Fibroblast of upper back skin (primary cell): ENCODE measurements at regions not wholly inside any gene's neighbourhood (a gene's known extent, or its start where the extent isn't known, plus 50 kb on each side); places are given as distances from the start of the nearest gene placed in this dataset.

Experiments used
- DNase-seq: peaks from one replicate; pipeline ENCODE4 v3.0.0-alpha.2; 2013

DNA sequence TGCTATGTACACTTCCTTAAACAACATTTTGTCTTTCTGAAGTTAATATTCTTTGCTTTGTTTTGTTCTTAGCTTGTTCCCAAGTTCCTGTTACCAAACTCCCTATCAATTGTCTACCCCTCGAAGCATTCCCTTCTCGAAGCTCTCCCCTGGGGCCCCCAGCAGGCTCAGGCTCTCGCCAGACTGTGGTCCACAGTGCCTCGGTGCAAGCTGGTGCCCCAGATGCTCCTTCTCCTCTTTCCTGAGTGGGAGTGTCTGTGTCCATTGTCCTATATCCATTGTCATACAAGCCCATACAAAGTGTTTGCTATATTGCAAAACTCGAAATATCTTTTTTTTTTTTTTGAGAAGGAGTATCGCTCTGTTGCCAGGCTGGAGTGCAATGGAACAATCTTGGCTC, 51.7 kb upstream of the RTL6 start:
- no peak for DNase-seq

GRCh38 chr22:44548981-44549380, 50.9 kb upstream of the RTL6 start:
- DNase-seq = no peak
